WTC11 (cell line): ENCODE measurements at regions not wholly inside any gene's neighbourhood (a gene's known extent, or its start where the extent isn't known, plus 50 kb on each side); places are given as distances from the start of the nearest gene placed in this dataset.

ENCODE experiments used
- ATAC-seq: fragments of 200-7000 bp; cut with Tn5 transposase; 2 replicates; pipeline ENCODE4 v1.10.0; 2021; ENCODE audit warnings: mild to moderate bottlenecking, moderate library complexity
- CTCF ChIA-PET: fragments of 300-600 bp; sonication (Branson Sonifier 250); formaldehyde crosslinking; loops from one replicate; lab custom pipeline; 2021; ENCODE audit warnings: antibody characterized with exemption; lab: Charles Lee
- POLR2A ChIA-PET: fragments of 350-600 bp; sonication (Branson Sonifier 250); formaldehyde crosslinking; loops from one replicate; lab custom pipeline; 2021; ENCODE audit warnings: antibody characterized with exemption; lab: Charles Lee
- DNase-seq: peaks from one replicate; pipeline ENCODE4 v3.0.0; 2021; ENCODE audit warnings: low spot score
- H3K27ac Mint-ChIP-seq: 2 replicates; pipeline ENCODE4 v1.8.0; 2021; ENCODE audit warnings: mixed read lengths
- H3K27me3 Mint-ChIP-seq: 2 replicates; pipeline ENCODE4 v1.8.0; 2021; ENCODE audit warnings: low read depth, mild to moderate bottlenecking, moderate library complexity, mixed read lengths
- H3K36me3 Mint-ChIP-seq: 2 replicates; pipeline ENCODE4 v1.8.0; 2021; ENCODE audit warnings: mixed read lengths
- H3K4me1 Mint-ChIP-seq: 2 replicates; pipeline ENCODE4 v1.8.0; 2022; ENCODE audit warnings: mixed read lengths
- H3K4me3 Mint-ChIP-seq: 2 replicates; pipeline ENCODE4 v1.8.0; 2021; ENCODE audit warnings: mild to moderate bottlenecking, moderate library complexity, mixed read lengths
- H3K9me3 Mint-ChIP-seq: 2 replicates; pipeline ENCODE4 v1.8.0; 2021; ENCODE audit warnings: mixed read lengths
- FOXK1 ChIP-seq: sonication (generic); formaldehyde crosslinking; IDR thresholded peaks from 2 replicates; pipeline ENCODE4 v1.8.0; 2022; ENCODE audit warnings: mild to moderate bottlenecking, moderate library complexity, missing genetic modification reagents
- JUN ChIP-seq: sonication (generic); formaldehyde crosslinking; IDR thresholded peaks from 2 replicates; pipeline ENCODE4 v1.8.0; 2023; ENCODE audit warnings: mild to moderate bottlenecking, missing genetic modification reagents
- MYBL2 ChIP-seq: sonication (generic); formaldehyde crosslinking; IDR thresholded peaks from 2 replicates; pipeline ENCODE4 v1.8.1; 2023; ENCODE audit warnings: mild to moderate bottlenecking, moderate library complexity, missing genetic modification reagents
- NR1H2 ChIP-seq: sonication (generic); formaldehyde crosslinking; IDR thresholded peaks from 2 replicates; pipeline ENCODE4 v1.9.0; 2021; ENCODE audit warnings: mild to moderate bottlenecking, moderate library complexity, missing genetic modification reagents
- NR2C2 ChIP-seq: sonication (generic); formaldehyde crosslinking; IDR thresholded peaks from 2 replicates; pipeline ENCODE4 v1.8.0; 2022; ENCODE audit warnings: mild to moderate bottlenecking, missing genetic modification reagents
- NR3C1 ChIP-seq: sonication (generic); formaldehyde crosslinking; conservative IDR thresholded peaks from 2 replicates; pipeline ENCODE4 v1.8.1; 2023; ENCODE audit warnings: low read depth, mild to moderate bottlenecking, missing genetic modification reagents
- SMAD3 ChIP-seq: sonication (generic); formaldehyde crosslinking; IDR thresholded peaks from 2 replicates; pipeline ENCODE4 v1.8.0; 2022; ENCODE audit warnings: missing genetic modification reagents, mild to moderate bottlenecking, borderline replicate concordance
- SOX15 ChIP-seq: fragments of 250-450 bp; sonication (Bioruptor Pico); IDR thresholded peaks from 2 replicates; pipeline ENCODE4 v1.9.0; 2021; ENCODE audit warnings: mild to moderate bottlenecking
- TCF7 ChIP-seq: sonication (generic); formaldehyde crosslinking; IDR thresholded peaks from 2 replicates; pipeline ENCODE4 v1.8.0; 2022; ENCODE audit warnings: mild to moderate bottlenecking, low read depth, missing genetic modification reagents, moderate library complexity
- TEAD1 ChIP-seq: sonication (generic); formaldehyde crosslinking; IDR thresholded peaks from 2 replicates; pipeline ENCODE4 v1.8.0; 2022; ENCODE audit warnings: mild to moderate bottlenecking, missing genetic modification reagents
- ZBTB21 ChIP-seq: sonication (generic); formaldehyde crosslinking; IDR thresholded peaks from 2 replicates; pipeline ENCODE4 v1.8.1; 2023; ENCODE audit warnings: mild to moderate bottlenecking, missing genetic modification reagents, borderline replicate concordance
- ZNF232 ChIP-seq: sonication (generic); formaldehyde crosslinking; IDR thresholded peaks from 2 replicates; pipeline ENCODE4 v1.8.0; 2022; ENCODE audit warnings: mild to moderate bottlenecking, missing genetic modification reagents
- ZNF263 ChIP-seq: sonication (generic); formaldehyde crosslinking; IDR thresholded peaks from 2 replicates; pipeline ENCODE4 v1.8.1; 2022; ENCODE audit warnings: low read depth, mild to moderate bottlenecking, moderate library complexity, missing genetic modification reagents
- TF ChIP-seq, protein P1 (sequence below): sonication (generic); formaldehyde crosslinking; IDR thresholded peaks from 2 replicates; pipeline ENCODE4 v1.8.1; 2022; ENCODE audit warnings: missing genetic modification reagents, borderline replicate concordance
- TF ChIP-seq, protein P2 (sequence below): fragments of 200-600 bp; IDR thresholded peaks from 2 replicates; pipeline ENCODE4 v1.8.0; 2022; ENCODE audit warnings: antibody characterized with exemption
- TF ChIP-seq, protein P3 (sequence below): sonication (generic); formaldehyde crosslinking; IDR thresholded peaks from 2 replicates; pipeline ENCODE4 v1.8.1; 2023; ENCODE audit warnings: mild to moderate bottlenecking, missing genetic modification reagents
- TF ChIP-seq, protein P4 (sequence below): sonication (generic); formaldehyde crosslinking; IDR thresholded peaks from 2 replicates; pipeline ENCODE4 v1.8.0; 2022; ENCODE audit warnings: missing genetic modification reagents
- TF ChIP-seq, protein P5 (sequence below): sonication (generic); formaldehyde crosslinking; IDR thresholded peaks from 2 replicates; pipeline ENCODE4 v1.8.0; 2023; ENCODE audit warnings: missing genetic modification reagents
- TF ChIP-seq, protein P6 (sequence below): sonication (generic); formaldehyde crosslinking; IDR thresholded peaks from 2 replicates; pipeline ENCODE4 v1.8.0; 2022; ENCODE audit warnings: mild to moderate bottlenecking, missing genetic modification reagents
- TF ChIP-seq, protein P7 (sequence below): sonication (generic); formaldehyde crosslinking; IDR thresholded peaks from 2 replicates; pipeline ENCODE4 v1.8.1; 2022; ENCODE audit warnings: mild to moderate bottlenecking, moderate library complexity, missing genetic modification reagents

DNA sequence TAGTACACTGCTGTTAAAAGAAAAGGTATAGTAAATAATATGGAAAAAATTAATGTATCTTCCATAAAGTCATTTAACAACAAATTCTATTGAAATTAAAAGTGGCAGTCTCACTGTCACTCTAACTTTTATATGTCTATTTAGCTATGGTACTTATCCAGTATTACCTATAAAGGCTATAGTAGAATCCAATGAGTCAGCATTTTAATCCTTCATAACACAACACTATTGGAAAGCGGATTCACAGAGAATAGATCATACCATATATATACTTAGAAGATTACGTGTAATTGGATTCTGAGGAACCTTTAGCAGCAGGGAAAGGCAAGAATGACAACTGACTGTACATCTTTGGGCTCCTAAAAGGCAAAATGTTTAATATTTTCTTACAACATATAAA is 1942.6 kb downstream of the PCDH7 start (continued):
- TF ChIP-seq, protein P1, sequence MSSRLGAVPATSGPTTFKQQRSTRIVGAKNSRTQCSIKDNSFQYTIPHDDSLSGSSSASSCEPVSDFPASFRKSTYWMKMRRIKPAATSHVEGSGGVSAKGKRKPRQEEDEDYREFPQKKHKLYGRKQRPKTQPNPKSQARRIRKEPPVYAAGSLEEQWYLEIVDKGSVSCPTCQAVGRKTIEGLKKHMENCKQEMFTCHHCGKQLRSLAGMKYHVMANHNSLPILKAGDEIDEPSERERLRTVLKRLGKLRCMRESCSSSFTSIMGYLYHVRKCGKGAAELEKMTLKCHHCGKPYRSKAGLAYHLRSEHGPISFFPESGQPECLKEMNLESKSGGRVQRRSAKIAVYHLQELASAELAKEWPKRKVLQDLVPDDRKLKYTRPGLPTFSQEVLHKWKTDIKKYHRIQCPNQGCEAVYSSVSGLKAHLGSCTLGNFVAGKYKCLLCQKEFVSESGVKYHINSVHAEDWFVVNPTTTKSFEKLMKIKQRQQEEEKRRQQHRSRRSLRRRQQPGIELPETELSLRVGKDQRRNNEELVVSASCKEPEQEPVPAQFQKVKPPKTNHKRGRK: no peak

DNA sequence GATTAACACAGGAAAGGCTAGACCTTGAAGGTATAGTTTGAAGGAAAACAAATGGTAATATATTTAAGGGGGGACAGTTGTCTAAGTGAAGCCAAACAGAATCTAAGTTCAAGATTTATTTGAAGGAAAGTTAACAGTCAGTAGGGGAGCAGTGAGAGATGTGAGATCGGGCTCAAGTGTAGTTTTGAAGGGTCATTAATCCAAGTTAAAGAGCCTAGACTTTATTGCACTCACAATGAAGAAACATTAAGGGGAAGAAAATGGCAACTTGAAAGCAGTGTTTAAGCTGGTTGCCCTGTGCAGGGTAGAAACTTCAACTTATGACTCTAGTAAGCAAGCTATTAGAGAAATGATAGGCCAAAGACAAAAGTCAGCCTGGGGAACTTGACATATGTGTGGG is 1952.2 kb downstream of the PCDH7 start:
- H3K27ac Mint-ChIP-seq: no peak overlapping the region
- H3K4me1 Mint-ChIP-seq: no peaks in the 10 kb centered on the region
- TF ChIP-seq NR3C1 (CRISPR knock-in tag) (no peak), ZNF232 (CRISPR knock-in tag) (no peak), TEAD1 (CRISPR knock-in tag) (no peak), FOXK1 (CRISPR knock-in tag) (no peak), MYBL2 (CRISPR knock-in tag) (no peak), ZBTB21 (no peak), JUN (CRISPR knock-in tag) (no peak), ZNF263 (CRISPR knock-in tag) (no peak)
- TF ChIP-seq, protein P2, sequence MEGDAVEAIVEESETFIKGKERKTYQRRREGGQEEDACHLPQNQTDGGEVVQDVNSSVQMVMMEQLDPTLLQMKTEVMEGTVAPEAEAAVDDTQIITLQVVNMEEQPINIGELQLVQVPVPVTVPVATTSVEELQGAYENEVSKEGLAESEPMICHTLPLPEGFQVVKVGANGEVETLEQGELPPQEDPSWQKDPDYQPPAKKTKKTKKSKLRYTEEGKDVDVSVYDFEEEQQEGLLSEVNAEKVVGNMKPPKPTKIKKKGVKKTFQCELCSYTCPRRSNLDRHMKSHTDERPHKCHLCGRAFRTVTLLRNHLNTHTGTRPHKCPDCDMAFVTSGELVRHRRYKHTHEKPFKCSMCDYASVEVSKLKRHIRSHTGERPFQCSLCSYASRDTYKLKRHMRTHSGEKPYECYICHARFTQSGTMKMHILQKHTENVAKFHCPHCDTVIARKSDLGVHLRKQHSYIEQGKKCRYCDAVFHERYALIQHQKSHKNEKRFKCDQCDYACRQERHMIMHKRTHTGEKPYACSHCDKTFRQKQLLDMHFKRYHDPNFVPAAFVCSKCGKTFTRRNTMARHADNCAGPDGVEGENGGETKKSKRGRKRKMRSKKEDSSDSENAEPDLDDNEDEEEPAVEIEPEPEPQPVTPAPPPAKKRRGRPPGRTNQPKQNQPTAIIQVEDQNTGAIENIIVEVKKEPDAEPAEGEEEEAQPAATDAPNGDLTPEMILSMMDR: no peak
- H3K36me3 Mint-ChIP-seq: peaks cover 15% of the 10 kb centered on the region
- ChIA-PET POLR2A (no interaction called here), CTCF (no interaction called here)
- no peaks in the 10 kb centered on the region for H3K27me3 Mint-ChIP-seq
- H3K9me3 Mint-ChIP-seq: peaks cover 17% of the 10 kb centered on the region
- H3K4me3 Mint-ChIP-seq: no peak overlapping the region
- ATAC-seq: no peak
- no peak for DNase-seq

DNA sequence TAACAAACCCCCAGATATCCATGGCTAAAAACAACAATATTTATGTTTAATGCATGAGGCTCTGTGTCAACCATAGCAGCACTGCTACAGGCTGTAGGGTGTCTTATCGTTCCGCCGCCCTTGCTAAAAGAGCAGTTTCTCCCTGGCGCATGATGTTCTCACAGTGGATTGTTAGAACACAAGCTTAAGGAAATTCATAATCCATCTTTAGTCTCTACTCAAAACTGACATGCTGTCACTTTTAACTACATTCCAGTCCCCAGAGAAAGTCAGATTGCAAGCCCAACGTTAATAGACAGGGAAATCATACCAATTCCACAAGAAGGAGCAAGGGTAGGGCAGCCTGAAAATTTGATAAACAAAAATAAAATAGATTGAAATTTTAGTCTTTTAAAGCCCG is 1960.8 kb downstream of the PCDH7 start:
- H3K36me3 Mint-ChIP-seq: peaks cover 5% of the 10 kb centered on the region
- peaks cover 4% of the 10 kb centered on the region; the same call in 1 of the 2 replicates for H3K27me3 Mint-ChIP-seq
- no peak overlapping the region for H3K4me3 Mint-ChIP-seq
- POLR2A ChIA-PET: no interaction called here
- CTCF ChIA-PET: no interaction called here
- peaks cover 28% of the 10 kb centered on the region for H3K4me1 Mint-ChIP-seq
- no peak for DNase-seq
- no peak for ATAC-seq
- TF ChIP-seq TEAD1 (CRISPR knock-in tag): no peak
- TF ChIP-seq SOX15 (CRISPR knock-in tag): no peak
- no peak for TF ChIP-seq ZBTB21
- TF ChIP-seq, protein P3, sequence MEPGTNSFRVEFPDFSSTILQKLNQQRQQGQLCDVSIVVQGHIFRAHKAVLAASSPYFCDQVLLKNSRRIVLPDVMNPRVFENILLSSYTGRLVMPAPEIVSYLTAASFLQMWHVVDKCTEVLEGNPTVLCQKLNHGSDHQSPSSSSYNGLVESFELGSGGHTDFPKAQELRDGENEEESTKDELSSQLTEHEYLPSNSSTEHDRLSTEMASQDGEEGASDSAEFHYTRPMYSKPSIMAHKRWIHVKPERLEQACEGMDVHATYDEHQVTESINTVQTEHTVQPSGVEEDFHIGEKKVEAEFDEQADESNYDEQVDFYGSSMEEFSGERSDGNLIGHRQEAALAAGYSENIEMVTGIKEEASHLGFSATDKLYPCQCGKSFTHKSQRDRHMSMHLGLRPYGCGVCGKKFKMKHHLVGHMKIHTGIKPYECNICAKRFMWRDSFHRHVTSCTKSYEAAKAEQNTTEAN (CRISPR knock-in tag): no peak
- TF ChIP-seq NR1H2 (CRISPR knock-in tag): no peak
- TF ChIP-seq SMAD3 (CRISPR knock-in tag): no peak
- TF ChIP-seq, protein P4, sequence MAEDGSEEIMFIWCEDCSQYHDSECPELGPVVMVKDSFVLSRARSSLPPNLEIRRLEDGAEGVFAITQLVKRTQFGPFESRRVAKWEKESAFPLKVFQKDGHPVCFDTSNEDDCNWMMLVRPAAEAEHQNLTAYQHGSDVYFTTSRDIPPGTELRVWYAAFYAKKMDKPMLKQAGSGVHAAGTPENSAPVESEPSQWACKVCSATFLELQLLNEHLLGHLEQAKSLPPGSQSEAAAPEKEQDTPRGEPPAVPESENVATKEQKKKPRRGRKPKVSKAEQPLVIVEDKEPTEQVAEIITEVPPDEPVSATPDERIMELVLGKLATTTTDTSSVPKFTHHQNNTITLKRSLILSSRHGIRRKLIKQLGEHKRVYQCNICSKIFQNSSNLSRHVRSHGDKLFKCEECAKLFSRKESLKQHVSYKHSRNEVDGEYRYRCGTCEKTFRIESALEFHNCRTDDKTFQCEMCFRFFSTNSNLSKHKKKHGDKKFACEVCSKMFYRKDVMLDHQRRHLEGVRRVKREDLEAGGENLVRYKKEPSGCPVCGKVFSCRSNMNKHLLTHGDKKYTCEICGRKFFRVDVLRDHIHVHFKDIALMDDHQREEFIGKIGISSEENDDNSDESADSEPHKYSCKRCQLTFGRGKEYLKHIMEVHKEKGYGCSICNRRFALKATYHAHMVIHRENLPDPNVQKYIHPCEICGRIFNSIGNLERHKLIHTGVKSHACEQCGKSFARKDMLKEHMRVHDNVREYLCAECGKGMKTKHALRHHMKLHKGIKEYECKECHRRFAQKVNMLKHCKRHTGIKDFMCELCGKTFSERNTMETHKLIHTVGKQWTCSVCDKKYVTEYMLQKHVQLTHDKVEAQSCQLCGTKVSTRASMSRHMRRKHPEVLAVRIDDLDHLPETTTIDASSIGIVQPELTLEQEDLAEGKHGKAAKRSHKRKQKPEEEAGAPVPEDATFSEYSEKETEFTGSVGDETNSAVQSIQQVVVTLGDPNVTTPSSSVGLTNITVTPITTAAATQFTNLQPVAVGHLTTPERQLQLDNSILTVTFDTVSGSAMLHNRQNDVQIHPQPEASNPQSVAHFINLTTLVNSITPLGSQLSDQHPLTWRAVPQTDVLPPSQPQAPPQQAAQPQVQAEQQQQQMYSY (CRISPR knock-in tag): no peak
- no peak for TF ChIP-seq NR2C2 (CRISPR knock-in tag)
- TF ChIP-seq, protein P5, sequence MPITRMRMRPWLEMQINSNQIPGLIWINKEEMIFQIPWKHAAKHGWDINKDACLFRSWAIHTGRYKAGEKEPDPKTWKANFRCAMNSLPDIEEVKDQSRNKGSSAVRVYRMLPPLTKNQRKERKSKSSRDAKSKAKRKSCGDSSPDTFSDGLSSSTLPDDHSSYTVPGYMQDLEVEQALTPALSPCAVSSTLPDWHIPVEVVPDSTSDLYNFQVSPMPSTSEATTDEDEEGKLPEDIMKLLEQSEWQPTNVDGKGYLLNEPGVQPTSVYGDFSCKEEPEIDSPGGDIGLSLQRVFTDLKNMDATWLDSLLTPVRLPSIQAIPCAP: no peak
- TF ChIP-seq, protein P6, sequence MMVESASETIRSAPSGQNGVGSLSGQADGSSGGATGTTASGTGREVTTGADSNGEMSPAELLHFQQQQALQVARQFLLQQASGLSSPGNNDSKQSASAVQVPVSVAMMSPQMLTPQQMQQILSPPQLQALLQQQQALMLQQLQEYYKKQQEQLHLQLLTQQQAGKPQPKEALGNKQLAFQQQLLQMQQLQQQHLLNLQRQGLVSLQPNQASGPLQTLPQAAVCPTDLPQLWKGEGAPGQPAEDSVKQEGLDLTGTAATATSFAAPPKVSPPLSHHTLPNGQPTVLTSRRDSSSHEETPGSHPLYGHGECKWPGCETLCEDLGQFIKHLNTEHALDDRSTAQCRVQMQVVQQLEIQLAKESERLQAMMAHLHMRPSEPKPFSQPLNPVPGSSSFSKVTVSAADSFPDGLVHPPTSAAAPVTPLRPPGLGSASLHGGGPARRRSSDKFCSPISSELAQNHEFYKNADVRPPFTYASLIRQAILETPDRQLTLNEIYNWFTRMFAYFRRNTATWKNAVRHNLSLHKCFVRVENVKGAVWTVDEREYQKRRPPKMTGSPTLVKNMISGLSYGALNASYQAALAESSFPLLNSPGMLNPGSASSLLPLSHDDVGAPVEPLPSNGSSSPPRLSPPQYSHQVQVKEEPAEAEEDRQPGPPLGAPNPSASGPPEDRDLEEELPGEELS (CRISPR knock-in tag): no peak
- TF ChIP-seq, protein P7, sequence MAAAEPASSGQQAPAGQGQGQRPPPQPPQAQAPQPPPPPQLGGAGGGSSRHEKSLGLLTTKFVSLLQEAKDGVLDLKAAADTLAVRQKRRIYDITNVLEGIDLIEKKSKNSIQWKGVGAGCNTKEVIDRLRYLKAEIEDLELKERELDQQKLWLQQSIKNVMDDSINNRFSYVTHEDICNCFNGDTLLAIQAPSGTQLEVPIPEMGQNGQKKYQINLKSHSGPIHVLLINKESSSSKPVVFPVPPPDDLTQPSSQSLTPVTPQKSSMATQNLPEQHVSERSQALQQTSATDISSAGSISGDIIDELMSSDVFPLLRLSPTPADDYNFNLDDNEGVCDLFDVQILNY (CRISPR knock-in tag): no peak
- TF ChIP-seq TCF7 (CRISPR knock-in tag): no peak
- no peak overlapping the region for H3K27ac Mint-ChIP-seq
- H3K9me3 Mint-ChIP-seq: peaks cover 16% of the 10 kb centered on the region
